ENCODE measurements at regions not wholly inside any gene's neighbourhood (a gene's known extent, or its start where the extent isn't known, plus 50 kb on each side); places are given as distances from the start of the nearest gene placed in this dataset.

GRCh38 chr6:139679516-139680179 is 305.2 kb upstream of the CITED2 start:
- DNase-seq (ENCODE audit: low read depth in 3 of 3, low spot score in 1 of 3): no peak

- no peak for DNase-seq (ENCODE audit: low read depth in 3 of 3, low spot score in 1 of 3)
Measured at GRCh38 chr6:139676718-139677117, 302.3 kb upstream of the CITED2 start.

- no peak for DNase-seq (ENCODE audit: low read depth in 3 of 3, low spot score in 1 of 3)
Measured at GRCh38 chr6:139666284-139666683, 291.8 kb upstream of the CITED2 start.

DNA sequence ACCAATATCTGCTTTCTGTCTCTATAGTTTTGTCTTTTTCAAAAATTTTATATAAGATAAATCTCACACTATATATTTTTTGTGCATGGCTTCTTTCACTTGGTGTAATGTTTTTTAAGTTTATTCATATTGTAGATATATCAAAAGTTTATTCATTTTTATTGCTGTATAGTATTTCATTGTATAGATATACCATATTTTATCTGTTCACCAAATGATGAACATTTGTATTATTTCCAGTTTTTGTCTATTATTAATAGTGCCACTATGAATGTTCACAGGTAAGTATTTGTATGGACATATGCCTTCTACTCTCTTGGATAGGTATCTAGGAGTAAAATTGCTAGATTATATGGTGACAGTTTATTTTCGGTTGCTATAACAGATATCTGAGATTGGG is 289.5 kb upstream of the CITED2 start:
- no peak for DNase-seq (ENCODE audit: low read depth in 3 of 3, low spot score in 1 of 3)

GRCh38 chr6:139659711-139660110 is 285.3 kb upstream of the CITED2 start:
- no peak for DNase-seq (ENCODE audit: low read depth in 3 of 3, low spot score in 1 of 3)

DNA sequence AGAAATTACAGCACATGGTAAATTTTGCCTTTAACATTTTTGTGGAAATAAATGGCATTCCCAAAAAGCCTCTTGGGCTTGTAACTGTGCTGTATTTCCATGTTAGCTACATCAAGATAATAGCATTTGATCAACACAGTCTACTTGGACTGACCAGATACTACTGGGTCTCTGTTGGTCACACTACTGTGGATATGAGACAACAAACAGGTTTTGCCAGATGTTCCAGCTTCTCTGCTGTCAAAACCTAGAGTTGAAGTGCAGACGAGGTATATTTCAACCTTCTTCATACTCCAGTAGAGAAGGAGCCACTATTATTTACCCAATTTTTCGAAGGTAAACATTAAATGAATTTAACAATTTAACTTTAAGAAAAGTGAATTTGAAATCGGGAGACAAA is 284.7 kb upstream of the CITED2 start:
- DNase-seq (ENCODE audit: low read depth in 3 of 3, low spot score in 1 of 3): no peak

- no peak for DNase-seq (ENCODE audit: low read depth in 3 of 3, low spot score in 1 of 3)
Measured at GRCh38 chr6:139657119-139657518, 282.7 kb upstream of the CITED2 start.

DNA sequence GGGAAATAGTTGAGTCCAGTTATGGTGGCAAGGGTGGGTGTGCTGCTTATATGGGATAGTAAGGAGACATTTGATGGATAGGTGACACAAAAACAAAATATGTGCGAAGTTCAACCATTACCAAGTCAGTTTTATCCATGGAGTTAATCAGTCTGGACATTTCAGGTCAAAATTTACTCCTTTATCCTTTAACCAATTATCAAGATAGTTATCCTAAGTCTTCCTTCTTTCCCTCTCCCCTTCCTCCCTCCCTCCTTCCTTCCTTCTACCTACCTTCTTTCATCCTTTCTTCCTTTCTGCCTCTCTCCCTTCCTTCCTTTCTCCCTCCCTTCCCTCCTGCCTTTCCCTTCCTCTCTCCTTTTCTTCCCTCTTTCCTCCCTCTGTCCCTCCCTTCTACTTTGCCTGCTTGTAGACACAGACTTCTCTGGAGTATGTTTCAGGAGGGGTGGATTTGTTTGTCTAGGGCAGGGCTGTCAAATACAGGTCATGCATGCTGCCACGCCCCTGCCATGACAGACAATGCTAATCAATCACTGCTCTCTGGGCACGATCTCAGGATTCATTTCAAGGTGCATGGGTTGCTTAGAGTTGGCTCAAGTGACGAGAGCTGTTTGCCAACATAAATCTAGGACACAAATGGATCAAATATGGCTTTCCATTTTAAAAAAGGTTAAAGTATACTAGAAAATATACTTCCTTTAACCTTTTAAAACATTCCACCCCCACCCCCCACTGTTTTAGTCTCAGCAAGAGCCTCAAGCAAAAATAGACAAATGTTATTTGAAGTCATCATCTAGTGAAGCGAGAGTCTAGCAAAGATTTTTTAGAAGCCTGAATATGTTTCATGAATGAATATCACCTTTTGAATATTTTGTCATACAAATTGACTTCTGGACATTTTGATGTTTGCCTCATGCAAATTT is 281.6 kb upstream of the CITED2 start:
- no peak for DNase-seq (ENCODE audit: low read depth in 3 of 3, low spot score in 1 of 3)

DNA sequence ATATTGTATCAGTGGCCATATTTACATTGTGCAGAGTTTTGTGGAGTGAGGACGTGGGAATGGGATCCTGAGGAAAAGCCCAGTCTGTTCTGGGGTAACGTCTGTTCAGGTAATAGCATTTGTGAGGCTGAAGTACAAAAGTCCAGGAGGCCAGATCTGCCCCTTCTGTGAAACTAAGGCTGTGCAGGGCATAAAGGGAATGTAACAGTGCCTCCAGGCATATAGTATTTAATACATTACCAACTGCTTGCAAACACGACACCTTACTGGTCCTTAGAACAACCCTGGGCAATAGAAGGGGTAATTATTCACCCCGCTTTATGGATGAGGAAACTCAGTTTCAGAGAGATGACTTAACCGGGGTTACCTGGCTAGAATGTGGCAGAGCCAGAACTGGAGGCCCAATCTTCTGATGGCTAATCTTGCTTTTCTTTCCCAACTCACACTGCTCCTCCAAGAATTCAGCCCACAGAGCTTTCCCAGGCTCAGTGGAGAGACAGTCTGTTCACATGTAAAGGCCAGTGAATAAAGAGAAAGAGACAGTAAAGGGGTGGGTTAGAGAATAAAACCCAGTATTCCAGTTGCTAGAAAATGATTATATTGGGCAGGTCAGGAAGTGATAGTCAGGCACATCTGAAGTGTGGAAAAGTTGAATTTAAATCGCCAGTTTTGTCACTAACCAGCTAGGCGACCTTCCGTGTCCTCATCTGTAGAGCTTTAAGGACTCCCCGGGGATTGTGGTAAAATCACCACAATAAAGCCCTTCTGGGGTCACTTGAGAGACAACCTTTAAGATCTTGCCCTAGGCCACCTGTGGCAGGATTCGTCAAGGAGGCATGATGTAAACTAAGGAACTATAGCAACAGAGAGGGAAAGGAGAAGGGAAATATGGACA is 280.7 kb upstream of the CITED2 start:
- DNase-seq (ENCODE audit: low read depth in 3 of 3, low spot score in 1 of 3): no peak

DNA sequence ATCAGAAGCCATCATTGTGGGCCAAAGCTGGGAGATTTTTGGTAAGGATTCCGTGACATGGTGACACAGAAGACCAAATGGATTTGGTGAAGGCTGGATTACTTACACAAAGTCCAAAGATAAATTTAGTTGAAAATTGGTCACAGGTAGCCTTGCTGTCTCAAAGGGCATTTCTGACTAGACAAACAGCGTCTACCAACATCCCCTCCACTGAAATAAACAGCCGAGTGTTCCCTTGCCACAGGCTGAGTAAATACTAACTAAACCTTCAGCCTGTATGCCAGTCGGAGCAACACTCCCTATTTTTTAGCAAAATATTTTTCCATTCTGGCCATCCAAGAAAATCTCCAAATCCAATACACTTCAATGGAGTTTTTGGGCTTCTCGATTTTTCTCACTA is 279.9 kb upstream of the CITED2 start:
- no peak for DNase-seq (ENCODE audit: low read depth in 3 of 3, low spot score in 1 of 3)

DNA sequence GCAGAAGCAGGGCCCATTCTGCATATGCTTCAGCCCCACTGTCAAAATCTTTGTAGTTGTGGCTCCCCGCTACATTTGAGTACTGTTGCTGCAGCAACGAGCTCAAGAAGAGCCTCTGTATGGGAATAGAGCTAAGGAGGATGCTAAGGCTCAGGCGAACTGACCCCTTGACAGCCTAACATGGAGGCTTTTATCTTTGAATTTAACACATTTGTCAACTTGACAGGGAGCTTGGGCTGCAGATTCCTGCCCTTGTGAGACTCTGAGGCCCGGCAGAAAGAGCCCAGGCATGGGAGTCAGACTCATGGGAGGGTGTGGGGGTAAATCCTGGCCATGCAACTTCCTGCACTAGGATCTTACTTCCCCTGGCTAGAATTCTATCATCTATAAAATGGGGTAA is 278.7 kb upstream of the CITED2 start:
- DNase-seq (ENCODE audit: low read depth in 3 of 3, low spot score in 1 of 3): no peak

DNA sequence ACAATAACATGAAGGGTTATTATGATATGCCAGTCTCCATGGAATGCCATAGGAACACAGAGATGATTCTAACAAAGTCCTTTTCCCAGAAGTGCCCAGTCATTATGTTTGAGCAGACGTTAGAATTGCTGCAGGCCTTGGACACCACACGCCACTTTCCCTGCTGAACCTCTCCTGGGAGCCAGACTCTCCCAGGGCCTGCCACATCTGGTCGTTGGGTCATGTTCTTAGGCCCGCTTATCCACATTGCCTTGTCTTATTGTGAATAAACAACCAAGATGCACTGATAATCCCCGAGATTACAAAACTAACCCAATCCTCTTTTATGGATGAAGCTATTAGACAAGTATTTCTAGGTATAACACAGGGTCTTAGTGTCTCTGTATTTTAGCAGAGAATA is 276.5 kb upstream of the CITED2 start:
- no peak for DNase-seq (ENCODE audit: low read depth in 3 of 3, low spot score in 1 of 3)

DNA sequence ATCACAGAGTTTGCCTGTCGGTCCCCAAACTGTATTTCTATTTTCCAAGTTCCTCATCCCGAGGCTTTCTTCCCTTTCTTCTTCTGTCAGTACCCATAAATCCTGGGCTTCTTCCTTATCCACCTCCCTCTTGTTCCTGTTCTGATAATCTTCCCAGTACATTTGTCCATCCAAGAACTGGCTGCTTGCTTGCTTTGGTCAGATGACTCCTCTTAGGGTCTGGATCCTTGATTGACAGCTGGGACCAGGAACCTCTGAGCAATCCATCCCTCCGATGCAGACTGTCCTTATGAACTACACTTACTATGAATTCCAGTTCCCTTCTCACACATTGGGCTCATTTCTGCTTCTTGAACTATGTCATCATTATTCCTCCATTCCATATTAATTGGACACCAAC is 275.3 kb upstream of the CITED2 start:
- no peak for DNase-seq (ENCODE audit: low read depth in 3 of 3, low spot score in 1 of 3)

DNA sequence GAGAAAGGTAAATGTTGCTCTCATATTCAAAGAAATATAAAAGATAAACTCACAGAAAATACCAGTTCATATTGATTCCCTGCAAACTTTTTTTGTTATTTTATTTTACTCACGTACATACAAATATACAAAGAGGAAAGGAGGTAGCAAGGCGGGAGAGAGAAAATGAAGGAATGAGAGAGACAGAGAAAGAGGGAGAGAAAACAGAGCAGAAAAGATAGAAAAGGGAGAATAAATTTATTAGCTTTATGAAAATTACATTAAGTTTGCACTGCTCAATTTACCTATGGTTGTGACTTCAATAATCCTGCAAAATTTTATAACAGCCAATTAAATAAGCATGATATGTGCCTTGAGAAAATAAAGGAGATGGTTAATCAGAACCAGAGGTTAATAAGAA is 274.7 kb upstream of the CITED2 start:
- no peak for DNase-seq (ENCODE audit: low read depth in 3 of 3, low spot score in 1 of 3)

- no peak for DNase-seq (ENCODE audit: low read depth in 3 of 3, low spot score in 1 of 3)
Measured at GRCh38 chr6:139648430-139649000, 274.1 kb upstream of the CITED2 start.

DNA sequence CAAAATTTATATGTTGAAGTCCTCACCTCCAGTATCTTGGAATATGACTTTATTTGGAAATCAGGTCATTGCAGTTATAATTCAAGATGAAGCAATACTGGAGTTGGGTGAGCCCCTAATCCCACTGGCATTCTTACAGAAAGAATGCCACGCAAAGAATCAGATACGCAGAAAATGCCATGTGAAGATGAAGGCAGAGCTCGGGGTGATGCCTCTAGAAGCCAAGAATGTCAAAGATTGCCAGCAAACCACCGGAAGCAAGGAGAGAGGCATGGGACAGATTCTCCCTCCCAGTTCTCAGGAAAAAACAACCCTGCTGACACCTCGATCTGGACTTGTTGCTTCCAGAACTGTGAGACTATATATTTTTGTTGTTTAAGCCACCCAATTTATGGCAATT is 273.4 kb upstream of the CITED2 start:
- no peak for DNase-seq (ENCODE audit: low read depth in 3 of 3, low spot score in 1 of 3)

DNA sequence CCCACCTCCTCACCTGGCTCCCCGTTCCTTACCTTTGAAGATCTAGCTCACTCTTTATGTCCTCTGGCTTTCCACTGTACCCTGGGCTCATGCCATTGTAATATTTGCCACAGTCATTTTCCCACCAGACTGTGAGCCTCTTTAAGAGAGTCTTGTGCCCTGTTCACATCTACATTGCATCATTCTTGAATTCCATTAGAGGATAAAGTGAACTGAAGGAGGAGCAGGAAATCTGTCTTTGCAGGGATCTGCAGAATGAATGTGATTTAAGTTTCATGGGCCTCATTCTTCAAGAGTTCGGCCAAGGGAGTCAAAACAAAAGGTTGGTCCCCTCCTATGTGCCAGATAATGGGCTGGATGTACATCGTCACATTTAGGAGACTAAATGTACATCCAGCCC is 272.6 kb upstream of the CITED2 start:
- DNase-seq (ENCODE audit: low read depth in 3 of 3, low spot score in 1 of 3): no peak

DNA sequence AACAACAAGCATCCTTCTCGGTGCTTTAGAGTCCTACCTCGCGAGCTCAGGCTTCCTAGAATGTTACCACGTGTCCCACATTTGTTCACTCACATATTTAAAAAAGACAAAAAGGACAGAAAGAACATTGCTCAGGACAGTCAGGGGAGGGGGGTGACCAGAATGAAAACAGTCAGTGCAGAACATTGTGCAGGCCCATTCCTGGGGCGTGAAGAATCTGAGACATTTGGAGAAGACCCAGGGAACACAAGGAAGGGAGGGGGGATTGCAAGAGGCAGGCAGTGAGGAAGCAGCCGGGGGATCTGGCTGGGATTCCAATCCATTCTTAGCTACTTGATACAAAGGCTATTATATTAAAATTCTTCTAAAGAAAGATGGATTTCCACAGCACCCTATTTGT is 270.4 kb upstream of the CITED2 start:
- DNase-seq (ENCODE audit: low read depth in 3 of 3, low spot score in 1 of 3): no peak

DNA sequence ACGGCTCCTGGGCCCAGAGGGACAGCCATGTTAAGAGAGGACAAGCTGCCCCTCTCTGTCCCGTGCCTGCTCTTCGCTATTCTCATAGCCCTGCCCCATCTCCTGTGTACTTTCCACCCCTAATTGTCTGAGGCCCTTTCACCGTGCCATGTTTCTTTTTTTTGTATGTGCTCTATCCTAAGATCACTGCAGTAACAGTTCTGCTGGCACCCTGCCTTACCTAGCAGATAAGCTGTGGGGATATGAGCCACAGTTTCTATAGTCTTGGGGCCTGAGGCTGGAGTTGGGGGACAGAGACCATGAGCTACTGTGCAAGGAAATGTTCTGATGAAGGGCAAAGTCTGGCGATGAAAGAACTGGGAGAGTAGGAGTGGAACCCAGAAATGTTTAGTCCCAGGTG is 269.5 kb upstream of the CITED2 start:
- DNase-seq (ENCODE audit: low read depth in 3 of 3, low spot score in 1 of 3): no peak

- no peak for DNase-seq (ENCODE audit: low read depth in 3 of 3, low spot score in 1 of 3)
Measured at GRCh38 chr6:139642346-139642745, 267.9 kb upstream of the CITED2 start.

DNA sequence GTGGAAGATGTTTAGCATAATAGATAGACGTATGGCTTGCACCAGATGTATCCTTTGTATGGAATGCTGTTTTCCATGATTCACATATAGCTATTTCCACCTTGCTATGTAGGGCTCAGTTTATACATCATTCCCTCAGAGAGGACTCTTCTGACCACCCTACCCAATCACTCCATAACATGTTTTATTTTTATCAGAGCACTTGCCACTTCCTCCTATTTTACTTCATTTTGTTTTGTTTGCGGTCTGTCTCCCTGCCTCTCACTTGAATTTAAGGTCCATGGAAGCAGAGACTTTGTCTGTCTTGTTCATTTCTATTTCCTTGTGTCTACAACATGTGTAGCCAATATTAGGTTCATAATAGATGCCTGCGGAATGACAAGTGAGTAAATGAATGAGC is 266.9 kb upstream of the CITED2 start:
- DNase-seq (ENCODE audit: low read depth in 3 of 3, low spot score in 1 of 3): no peak
